HG03064 (cell line): ENCODE measurements at regions not wholly inside any gene's neighbourhood (a gene's known extent, or its start where the extent isn't known, plus 50 kb on each side); places are given as distances from the start of the nearest gene placed in this dataset.

Experiments
- ATAC-seq: cut with Tn5 transposase; IDR thresholded peaks from one replicate; pipeline ENCODE4 v1.9.1; 2021; ENCODE audit warnings: low read depth; ENCODE audit not compliant: unreplicated experiment

- no peak for ATAC-seq
These were observed 257.5 kb downstream of the DIRAS2 start for GRCh38 chr9:90385146-90385545.

DNA sequence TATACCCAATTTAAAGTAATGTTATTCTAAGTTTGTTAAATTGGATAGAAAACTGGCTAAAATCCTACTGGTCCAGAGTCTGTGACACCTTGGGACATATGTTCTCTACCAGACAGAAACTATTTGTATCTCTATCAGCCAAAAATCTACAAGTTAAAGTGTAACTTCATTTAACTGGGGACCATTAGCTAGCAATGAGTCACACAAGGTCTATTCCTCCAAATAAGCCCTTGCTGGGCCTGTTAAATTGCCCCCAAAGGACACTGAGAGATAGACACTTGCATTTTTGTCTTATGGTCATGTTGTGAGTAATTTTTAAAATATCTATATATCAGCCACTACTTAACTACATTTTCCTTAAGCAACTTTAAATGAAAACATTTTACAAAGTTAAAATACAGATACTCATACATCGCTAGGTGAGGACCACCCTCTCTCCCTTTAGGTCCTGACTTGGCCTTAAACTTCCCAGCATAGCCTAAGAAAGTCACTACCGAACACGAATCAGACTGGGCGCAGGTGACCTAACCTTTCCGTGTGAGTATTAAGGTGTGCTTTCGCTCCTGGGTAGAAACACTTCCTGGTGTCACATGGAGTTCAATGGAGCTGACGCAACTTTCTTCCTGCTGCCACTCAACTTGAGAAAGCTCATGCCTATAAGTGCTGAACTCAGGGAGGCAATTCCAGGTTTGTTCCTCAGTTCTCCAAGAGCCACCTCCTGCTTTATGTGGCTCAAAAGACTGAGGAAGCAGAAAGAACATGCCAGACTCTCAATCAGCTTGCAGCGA lies 249.1 kb downstream of the DIRAS2 start:
- ATAC-seq = no peak

DNA sequence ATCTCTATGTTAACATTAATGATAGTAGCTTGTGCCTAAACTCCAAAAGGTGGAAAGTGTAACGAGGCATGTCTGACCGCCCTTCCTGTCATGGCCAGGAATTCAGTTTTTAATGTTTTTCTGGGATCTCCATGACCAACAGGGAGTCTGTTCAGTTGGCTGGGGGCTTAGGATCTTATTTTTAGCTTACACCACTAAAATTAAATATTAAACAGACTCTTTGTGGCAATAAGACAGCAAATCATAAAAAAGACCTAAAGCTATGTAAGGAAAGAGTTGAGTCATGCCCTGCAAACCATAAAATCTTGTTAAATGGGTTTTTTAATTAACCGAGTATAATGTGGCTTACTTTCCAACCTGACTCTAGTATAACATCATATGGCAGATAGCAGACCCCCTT lies 247.8 kb downstream of the DIRAS2 start:
- no peak for ATAC-seq

- no peak for ATAC-seq
These were observed 242.5 kb downstream of the DIRAS2 start for GRCh38 chr9:90400091-90400490.

DNA sequence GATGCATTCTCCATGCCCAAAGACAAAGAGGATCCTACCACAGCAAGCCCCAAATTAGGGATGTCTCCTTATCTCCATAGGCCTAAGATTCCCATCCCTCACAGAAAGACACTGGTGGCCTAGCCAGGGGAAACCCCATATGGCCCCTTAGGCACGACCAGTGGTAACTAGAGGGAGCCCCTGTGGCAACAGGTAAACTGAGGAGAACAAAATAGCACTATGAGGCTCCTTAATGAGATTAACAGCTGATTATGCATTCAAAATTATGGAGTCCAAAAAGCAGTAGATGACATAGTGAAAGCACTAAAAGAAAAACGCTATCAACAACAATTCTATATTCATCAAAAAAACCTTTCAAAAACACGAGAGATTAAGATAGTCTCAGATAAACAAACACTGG lies 234.0 kb downstream of the DIRAS2 start:
- ATAC-seq = no peak

GRCh38 chr9:90419221-90419851 lies 223.3 kb downstream of the DIRAS2 start:
- no peak for ATAC-seq

DNA sequence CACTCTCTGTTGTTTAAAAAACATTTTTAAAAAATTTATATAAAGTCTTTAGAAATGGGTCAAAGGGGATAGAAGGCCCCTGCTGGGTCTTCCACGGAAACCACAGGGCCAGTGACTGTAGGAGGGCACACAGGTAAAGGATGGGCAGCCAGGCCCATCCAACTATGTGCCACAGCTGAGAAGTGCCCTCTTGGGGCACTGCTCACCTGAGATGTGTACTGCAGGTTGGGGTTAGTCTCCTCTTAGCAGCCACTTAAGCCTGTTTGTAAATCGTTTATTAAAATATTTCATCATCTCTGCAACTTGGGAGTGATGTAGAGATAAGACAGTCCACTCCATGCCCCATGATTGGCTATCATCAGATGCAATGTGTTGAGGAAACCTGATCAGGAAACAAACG lies 222.4 kb downstream of the DIRAS2 start:
- no peak for ATAC-seq

GRCh38 chr9:90420768-90421513 lies 221.7 kb downstream of the DIRAS2 start:
- no peak for ATAC-seq

DNA sequence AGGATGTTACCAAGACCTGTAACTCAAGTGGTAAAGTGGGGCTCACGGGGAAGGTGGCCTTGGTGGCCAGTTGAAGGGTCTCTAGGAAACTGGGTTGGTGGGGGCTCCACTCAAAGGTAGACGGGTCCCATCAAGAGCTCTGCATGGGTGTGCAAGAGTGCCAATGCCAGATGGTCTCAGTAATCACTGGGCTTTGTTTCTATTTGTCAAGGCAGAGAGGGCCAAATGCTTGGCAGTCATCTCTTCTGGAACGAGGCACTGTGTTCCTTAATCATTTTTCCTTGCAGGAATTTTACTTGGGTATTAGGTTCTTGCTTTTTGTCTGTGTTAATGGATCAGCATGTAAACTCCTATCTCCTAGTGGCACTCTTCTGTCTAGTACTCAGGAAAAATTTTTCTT lies 220.8 kb downstream of the DIRAS2 start:
- ATAC-seq = no peak

GRCh38 chr9:90423661-90424193 lies 218.9 kb downstream of the DIRAS2 start:
- ATAC-seq = no peak

DNA sequence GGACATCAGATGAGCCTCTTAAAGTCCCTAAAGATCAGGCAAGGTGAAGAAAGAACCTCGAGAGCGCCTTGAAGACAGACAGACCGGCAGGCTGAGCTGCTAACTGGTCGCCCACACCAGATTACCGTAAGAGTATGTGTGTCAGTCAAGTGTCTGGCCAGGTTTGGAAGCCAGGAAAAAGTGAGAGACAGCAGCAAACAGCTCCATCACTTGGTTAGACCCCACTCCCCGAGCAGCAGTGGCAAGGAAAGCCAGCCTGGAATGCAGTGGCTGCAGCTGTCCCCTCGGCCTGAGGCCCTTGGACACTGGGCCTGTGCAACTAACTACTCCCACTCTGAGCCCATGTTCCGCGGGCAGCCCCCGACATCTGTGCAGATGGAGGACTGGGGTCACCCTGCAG lies 214.1 kb downstream of the DIRAS2 start:
- no peak for ATAC-seq

DNA sequence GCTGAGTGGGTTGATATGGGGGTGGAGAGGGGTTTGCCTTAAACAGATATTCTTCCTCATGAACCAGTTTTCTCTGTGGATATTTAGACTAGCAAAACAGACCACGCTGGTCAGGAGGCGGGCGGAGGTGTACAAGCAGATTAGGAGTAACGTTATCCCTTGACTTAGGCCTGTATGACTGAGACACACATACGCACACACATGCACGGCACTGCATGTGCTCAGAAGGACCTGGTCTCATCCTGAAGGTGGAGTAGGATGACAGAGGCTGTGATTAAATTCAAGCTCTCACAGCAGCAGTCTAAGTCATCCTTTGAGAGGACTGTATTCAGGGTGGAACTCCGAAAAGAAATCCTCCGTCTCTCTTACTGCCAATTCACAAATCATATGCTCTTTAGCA lies 209.7 kb downstream of the DIRAS2 start:
- ATAC-seq = no peak

GRCh38 chr9:90433398-90433941 lies 209.2 kb downstream of the DIRAS2 start:
- ATAC-seq = no peak

DNA sequence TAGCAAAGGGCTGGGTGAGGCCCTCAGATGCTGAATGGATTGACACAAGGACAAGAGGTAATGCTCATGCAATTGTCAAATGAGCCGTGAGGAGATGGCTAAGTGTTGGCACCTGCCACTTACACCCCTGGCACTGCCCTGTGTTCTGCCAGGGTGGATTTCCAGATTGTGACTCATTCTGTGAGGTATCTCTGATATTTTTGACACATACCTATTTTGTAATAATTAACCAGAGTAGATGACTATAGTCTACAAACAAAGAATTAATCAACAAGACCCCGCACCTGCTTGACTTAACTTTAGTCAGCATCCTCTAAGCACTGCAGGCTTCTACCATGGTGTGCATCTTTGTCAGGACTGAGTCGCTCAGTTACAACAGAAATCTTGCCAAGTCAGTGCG lies 200.8 kb downstream of the DIRAS2 start:
- no peak for ATAC-seq

GRCh38 chr9:90442723-90443122 lies 199.9 kb downstream of the DIRAS2 start:
- ATAC-seq = no peak

DNA sequence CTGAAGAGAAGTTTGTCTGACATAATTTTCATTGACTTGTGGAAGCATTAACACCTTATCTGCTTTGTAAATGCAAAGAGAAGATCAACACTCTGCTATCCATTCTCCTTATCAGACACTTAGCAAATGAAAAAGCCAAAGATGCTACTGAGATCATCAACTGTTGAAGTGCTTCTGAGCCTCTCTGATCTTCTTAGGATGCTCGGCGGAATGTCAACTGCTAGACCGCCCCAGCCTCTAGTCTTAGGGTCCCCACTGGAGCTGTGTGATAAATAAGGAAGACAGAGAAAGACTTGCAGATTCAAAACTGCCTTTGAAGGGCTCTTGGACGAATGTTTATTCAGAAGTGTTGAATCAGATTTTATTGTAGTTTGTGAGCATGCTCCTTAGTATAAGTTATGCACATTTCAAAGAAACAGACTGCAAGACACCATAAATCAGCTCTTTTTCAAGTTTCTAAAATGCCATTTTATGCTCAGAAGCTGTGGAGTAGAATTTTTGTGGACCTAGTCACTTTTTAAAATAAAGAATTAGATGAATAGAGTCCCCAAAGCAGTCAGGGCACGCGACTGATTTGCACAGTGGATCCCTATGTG lies 197.9 kb downstream of the DIRAS2 start:
- ATAC-seq = no peak

GRCh38 chr9:90445391-90445790 lies 197.2 kb downstream of the DIRAS2 start:
- no peak for ATAC-seq

DNA sequence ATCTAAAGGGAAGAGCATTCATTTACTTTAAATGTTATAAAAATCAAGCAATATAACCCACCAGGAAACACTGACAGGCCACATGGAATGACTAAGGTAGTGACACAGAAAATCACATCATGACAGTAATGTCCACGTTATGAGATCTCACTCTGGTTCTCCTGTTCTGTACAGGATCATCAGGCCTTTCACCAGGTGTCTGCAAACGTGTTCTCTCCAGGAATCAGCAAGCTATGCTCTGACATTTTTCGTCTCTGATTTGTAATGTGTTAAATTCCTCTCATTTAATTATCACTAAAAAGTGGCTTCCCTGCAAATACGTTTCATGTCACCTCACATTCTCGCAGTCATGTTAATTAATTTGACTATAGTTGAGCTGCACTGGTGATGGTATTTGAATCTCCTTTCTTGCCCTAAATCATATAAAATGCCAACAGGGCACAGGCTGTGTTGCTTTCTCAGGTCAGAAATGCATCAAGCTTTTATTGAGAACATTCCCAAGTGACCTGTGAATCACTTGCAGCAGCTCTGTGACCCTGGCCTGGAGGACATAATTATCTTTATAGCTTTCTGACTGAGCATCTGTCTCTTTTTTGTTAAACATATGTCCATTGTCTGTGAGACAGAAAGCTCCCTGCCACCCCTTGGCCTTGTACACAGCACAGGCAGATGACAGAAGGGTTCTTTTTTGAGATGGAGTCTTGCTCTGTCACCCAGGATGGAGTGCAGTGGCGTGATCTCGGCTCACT lies 196.2 kb downstream of the DIRAS2 start:
- no peak for ATAC-seq

DNA sequence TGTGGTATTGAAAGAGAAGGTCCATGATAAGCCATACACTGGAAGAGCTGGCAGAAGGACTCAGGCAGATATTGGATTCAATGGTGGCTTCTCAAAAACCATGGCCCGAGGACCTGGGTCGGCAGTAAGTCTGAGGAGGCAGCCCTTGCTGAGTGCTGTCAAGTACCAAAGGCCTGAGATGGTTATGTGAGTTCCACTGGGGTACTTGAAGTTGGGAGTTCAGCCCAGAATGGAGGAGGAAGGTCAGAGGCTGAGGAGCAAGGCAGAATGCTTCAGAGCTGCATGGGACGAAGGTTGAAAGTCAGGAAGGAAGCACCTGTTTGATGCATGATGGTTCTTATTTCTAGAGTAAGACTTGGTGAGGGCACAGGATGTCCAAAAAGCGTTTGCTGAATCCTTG lies 194.9 kb downstream of the DIRAS2 start:
- no peak for ATAC-seq
